ENCODE measurements at regions not wholly inside any gene's neighbourhood (a gene's known extent, or its start where the extent isn't known, plus 50 kb on each side); places are given as distances from the start of the nearest gene placed in this dataset.

GRCh38 chr1:95551201-95551600 is 317.2 kb downstream of the RWDD3 start:
- no peak for DNase-seq (ENCODE audit: extremely low read depth, low read depth)
- TF ChIP-seq CTCF (IDR thresholded peaks at IDR 0.05; ENCODE audit: low read depth, low read length), result no peak

GRCh38 chr1:95553595-95553994 is 319.6 kb downstream of the RWDD3 start:
- no peak for DNase-seq (ENCODE audit: extremely low read depth, low read depth)
- TF ChIP-seq CTCF (IDR thresholded peaks at IDR 0.05; ENCODE audit: low read depth, low read length), result no peak

GRCh38 chr1:95554408-95554807 is 320.4 kb downstream of the RWDD3 start:
- no peak for DNase-seq (ENCODE audit: extremely low read depth, low read depth)
- TF ChIP-seq CTCF (IDR thresholded peaks at IDR 0.05; ENCODE audit: low read depth, low read length), result no peak

- DNase-seq (ENCODE audit: extremely low read depth, low read depth), result no peak
- TF ChIP-seq CTCF (IDR thresholded peaks at IDR 0.05; ENCODE audit: low read depth, low read length), result no peak
These were observed 324.8 kb downstream of the RWDD3 start for GRCh38 chr1:95558791-95559190.

GRCh38 chr1:95561346-95561745 is 327.3 kb downstream of the RWDD3 start:
- no peak for TF ChIP-seq CTCF (IDR thresholded peaks at IDR 0.05; ENCODE audit: low read depth, low read length)
- DNase-seq (ENCODE audit: extremely low read depth, low read depth), result no peak

- no peak for TF ChIP-seq CTCF (IDR thresholded peaks at IDR 0.05; ENCODE audit: low read depth, low read length)
- DNase-seq (ENCODE audit: extremely low read depth, low read depth), result no peak
These were observed 328.2 kb downstream of the RWDD3 start for GRCh38 chr1:95562230-95562629.

- DNase-seq (ENCODE audit: extremely low read depth, low read depth), result no peak
- no peak for TF ChIP-seq CTCF (IDR thresholded peaks at IDR 0.05; ENCODE audit: low read depth, low read length)
These were observed 338.0 kb downstream of the RWDD3 start for GRCh38 chr1:95572002-95572401.

Data from AG09319 (cell line).